MCF 10A (cell line): ENCODE measurements at regions not wholly inside any gene's neighbourhood (a gene's known extent, or its start where the extent isn't known, plus 50 kb on each side); places are given as distances from the start of the nearest gene placed in this dataset.

Experiments
- BruUV-seq: library from RNA; stranded (reverse); fragments of 400-500 nt; replicated peaks from 2 replicates; lab custom pipeline; 2021; lab: Mats Ljungman, UMichigan
- CTCF ChIA-PET: fragments of 300-600 bp; sonication (Branson Sonifier 250); formaldehyde crosslinking; extraction: SDS; loops from one replicate; lab custom pipeline; 2021; ENCODE audit warnings: antibody characterized with exemption, inconsistent platforms; lab: Yijun Ruan, JAX
- POLR2A ChIA-PET: fragments of 300-600, 350-650 bp; sonication (Branson Sonifier 250); formaldehyde crosslinking; extraction: SDS; loops from one replicate; lab custom pipeline; 2020; ENCODE audit warnings: antibody characterized with exemption, inconsistent platforms; lab: Yijun Ruan, JAX
- DNase-seq: peaks from one replicate; pipeline ENCODE4 v3.0.0-alpha.2; 2018; ENCODE audit not compliant: unreplicated experiment
- H3K27ac Mint-ChIP-seq: one replicate; pipeline ENCODE4 v1.8.0; 2022; ENCODE audit warnings: mild to moderate bottlenecking, low read depth, mixed read lengths; ENCODE audit not compliant: unreplicated experiment
- H3K27me3 Mint-ChIP-seq: one replicate; pipeline ENCODE4 v1.8.0; 2022; ENCODE audit warnings: mixed read lengths; ENCODE audit not compliant: insufficient read depth, unreplicated experiment
- H3K36me3 Mint-ChIP-seq: one replicate; pipeline ENCODE4 v1.8.0; 2022; ENCODE audit warnings: mild to moderate bottlenecking, moderate library complexity, mixed read lengths; ENCODE audit not compliant: insufficient read depth, unreplicated experiment
- H3K4me1 Mint-ChIP-seq: one replicate; pipeline ENCODE4 v1.8.0; 2022; ENCODE audit warnings: mixed read lengths; ENCODE audit not compliant: insufficient read depth, unreplicated experiment
- H3K4me3 Mint-ChIP-seq: one replicate; pipeline ENCODE4 v1.8.0; 2022; ENCODE audit warnings: mild to moderate bottlenecking, moderate library complexity, mixed read lengths; ENCODE audit not compliant: unreplicated experiment
- H3K9me3 Mint-ChIP-seq: one replicate; pipeline ENCODE4 v1.8.0; 2022; ENCODE audit warnings: mixed read lengths; ENCODE audit not compliant: unreplicated experiment
- intact Hi-C: fragments of 100-400 bp; cut with micrococcal nuclease; formaldehyde crosslinking; loops from 2 replicates; pipeline ENCODE4 v1.14.1; 2022
- TF ChIP-seq, protein P1 (sequence below): fragments of 200-600 bp; IDR thresholded peaks from one replicate; pipeline ENCODE4 v1.8.0; 2022; ENCODE audit warnings: antibody characterized with exemption, mild to moderate bottlenecking; ENCODE audit not compliant: unreplicated experiment

DNA sequence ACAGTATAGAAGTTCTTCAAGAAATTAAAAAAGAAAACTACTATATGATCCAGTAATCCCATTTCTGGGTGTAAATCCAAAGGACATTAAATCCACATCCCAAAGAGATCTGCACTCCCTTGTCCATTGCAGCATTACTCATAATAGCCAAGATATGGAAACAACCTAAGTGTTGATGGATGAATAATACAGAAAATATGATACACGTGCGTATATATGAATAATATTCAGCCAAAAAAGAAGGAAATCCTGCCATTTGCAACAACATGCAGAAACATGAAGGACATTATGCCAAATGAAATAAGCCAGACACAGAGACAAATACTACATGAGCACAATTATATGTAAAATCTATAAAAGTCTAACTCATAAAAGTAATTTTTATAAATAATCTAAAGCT, 306.3 kb upstream of the ANO3 start:
- Mint-ChIP-seq H3K36me3 (no peaks in the 10 kb centered on the region), H3K9me3 (no peaks in the 10 kb centered on the region), H3K4me1 (no peaks in the 10 kb centered on the region), H3K4me3 (no peak overlapping the region), H3K27ac (no peak overlapping the region), H3K27me3 (peaks cover 63% of the 10 kb centered on the region)
- CTCF ChIA-PET: interaction anchor here (0.8 kb wide), 1 partner anchor 171 kb away, joined by 7 read pairs; no protein-coding TSS in a partner anchor
- no TSS peak for BruUV-seq
- DNase-seq: no peak
- POLR2A ChIA-PET: no interaction called here
- intact Hi-C loops: no loop called here
- TF ChIP-seq, protein P1, sequence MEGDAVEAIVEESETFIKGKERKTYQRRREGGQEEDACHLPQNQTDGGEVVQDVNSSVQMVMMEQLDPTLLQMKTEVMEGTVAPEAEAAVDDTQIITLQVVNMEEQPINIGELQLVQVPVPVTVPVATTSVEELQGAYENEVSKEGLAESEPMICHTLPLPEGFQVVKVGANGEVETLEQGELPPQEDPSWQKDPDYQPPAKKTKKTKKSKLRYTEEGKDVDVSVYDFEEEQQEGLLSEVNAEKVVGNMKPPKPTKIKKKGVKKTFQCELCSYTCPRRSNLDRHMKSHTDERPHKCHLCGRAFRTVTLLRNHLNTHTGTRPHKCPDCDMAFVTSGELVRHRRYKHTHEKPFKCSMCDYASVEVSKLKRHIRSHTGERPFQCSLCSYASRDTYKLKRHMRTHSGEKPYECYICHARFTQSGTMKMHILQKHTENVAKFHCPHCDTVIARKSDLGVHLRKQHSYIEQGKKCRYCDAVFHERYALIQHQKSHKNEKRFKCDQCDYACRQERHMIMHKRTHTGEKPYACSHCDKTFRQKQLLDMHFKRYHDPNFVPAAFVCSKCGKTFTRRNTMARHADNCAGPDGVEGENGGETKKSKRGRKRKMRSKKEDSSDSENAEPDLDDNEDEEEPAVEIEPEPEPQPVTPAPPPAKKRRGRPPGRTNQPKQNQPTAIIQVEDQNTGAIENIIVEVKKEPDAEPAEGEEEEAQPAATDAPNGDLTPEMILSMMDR: no peak

DNA sequence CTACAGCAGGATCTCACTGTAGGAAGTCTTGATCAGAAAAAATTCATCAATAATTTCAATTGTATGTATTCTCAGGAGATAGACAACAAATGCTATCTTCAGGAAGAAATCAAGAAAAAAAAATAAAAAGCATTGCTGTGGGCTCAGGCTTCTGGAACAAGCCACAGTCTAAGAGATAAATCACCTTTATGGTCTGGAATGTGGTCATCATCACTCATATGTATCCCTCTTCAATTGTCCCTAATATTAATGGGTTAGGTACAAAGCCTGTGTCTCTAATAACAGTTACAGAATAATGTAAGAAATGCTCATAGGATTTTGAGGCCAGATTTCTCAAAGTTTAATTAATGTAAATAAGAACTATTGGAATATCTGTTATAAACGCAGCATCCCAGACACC, 305.9 kb upstream of the ANO3 start:
- TF ChIP-seq, protein P1: no peak
- BruUV-seq: no TSS peak
- Mint-ChIP-seq H3K27me3 (peaks cover 59% of the 10 kb centered on the region), H3K4me1 (no peaks in the 10 kb centered on the region), H3K27ac (no peak overlapping the region), H3K36me3 (no peaks in the 10 kb centered on the region), H3K9me3 (no peaks in the 10 kb centered on the region), H3K4me3 (no peak overlapping the region)
- CTCF ChIA-PET: interaction anchor here (1.0 kb wide), 1 partner anchor 1133 kb away, joined by 3 read pairs; no protein-coding TSS in a partner anchor
- POLR2A ChIA-PET: no interaction called here
- intact Hi-C loops: no loop called here
- DNase-seq: no peak

DNA sequence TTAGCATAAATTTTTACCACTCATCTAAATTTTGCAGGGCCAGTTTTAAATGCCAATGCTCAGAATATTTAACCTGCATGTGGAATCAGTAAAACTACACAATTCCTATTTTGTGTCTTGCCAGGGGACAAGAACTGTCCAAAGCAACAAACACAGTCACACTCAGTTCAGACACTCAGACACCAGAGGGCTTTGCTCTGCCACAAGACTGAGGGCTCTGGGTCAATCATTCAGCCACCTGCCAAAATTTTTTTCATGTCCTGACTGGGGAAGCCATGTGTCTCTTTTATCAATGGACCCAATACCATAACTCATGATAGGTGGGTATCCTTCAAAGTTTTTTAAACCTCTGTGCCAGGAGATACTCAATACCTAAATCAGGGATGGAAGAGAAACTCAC, 304.0 kb upstream of the ANO3 start:
- BruUV-seq: no TSS peak
- Mint-ChIP-seq H3K4me3 (no peak overlapping the region), H3K27ac (no peak overlapping the region), H3K4me1 (no peaks in the 10 kb centered on the region), H3K36me3 (no peaks in the 10 kb centered on the region), H3K27me3 (peaks cover 43% of the 10 kb centered on the region), H3K9me3 (no peaks in the 10 kb centered on the region)
- ChIA-PET POLR2A (no interaction called here), CTCF (no interaction called here)
- TF ChIP-seq, protein P1: no peak
- intact Hi-C loops: no loop called here
- no peak for DNase-seq

DNA sequence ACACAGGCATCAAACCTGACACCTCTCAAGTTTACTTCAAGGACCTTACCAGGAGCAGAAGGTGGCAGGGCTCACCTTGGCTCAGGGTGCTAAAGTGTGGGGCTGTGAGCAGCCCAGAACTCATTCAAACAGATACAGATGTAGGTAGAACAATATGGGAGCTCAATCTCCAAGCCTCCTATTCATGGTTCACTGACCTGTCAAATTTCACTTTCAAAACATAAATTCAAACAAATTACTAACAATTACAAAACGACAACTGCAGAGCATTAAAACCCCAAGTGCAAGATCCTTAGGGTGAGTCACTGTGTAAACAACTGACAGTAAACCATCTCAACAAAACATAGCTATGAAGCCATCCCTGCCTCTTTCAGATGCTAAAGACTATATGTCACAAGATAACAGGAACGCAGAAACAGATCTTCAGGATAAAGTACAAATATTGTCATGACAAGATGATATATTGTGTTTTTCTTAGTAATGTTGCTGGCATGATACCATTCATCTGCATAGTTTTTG, 303.5 kb upstream of the ANO3 start:
- H3K27ac Mint-ChIP-seq: no peak overlapping the region
- intact Hi-C loops: no loop called here

More for the DNA sequence above, 303.5 kb upstream of the ANO3 start:
- Mint-ChIP-seq H3K36me3 (no peaks in the 10 kb centered on the region), H3K4me1 (no peaks in the 10 kb centered on the region), H3K27me3 (peaks cover 37% of the 10 kb centered on the region), H3K4me3 (no peak overlapping the region), H3K9me3 (no peaks in the 10 kb centered on the region)
- TF ChIP-seq, protein P1: no peak
- BruUV-seq: no TSS peak
- ChIA-PET CTCF (no interaction called here), POLR2A (no interaction called here)
- peak; percentile 28 for DNase-seq
